ENCODE measurements at regions not wholly inside any gene's neighbourhood (a gene's known extent, or its start where the extent isn't known, plus 50 kb on each side); places are given as distances from the start of the nearest gene placed in this dataset.

- no peaks in the 10 kb centered on the region for H3K27me3 ChIP-seq (replicated peaks; ENCODE audit: insufficient read depth, low read depth, low read length, poor library complexity)
Observed at GRCh38 chr1:169020684-169021083, 85.8 kb upstream of the ATP1B1 start.

GRCh38 chr1:169022648-169023047 lies 83.8 kb upstream of the ATP1B1 start:
- BruUV-seq (replicated peaks), result no TSS peak

More at GRCh38 chr1:169020684-169021083, 85.8 kb upstream of the ATP1B1 start:
- ChIA-PET CTCF (no interaction called here), POLR2A (ENCODE audit: low non-redundant PET) (no interaction called here)
- no peak for DNase-seq (ENCODE audit: low spot score)
- TF ChIP-seq CTCF (conservative IDR thresholded peaks at IDR 0.05; ENCODE audit: low read depth, low read length) (no peak), EZH2 (IDR thresholded peaks at IDR 0.05; ENCODE audit: borderline replicate concordance, low read depth, low read length, poor library complexity, severe bottlenecking) (no peak)
- H3K4me3 ChIP-seq (ENCODE audit: low read depth, low read length, poor library complexity, severe bottlenecking), result no peak overlapping the region
- H3K27ac ChIP-seq (ENCODE audit: low read depth, low read length, poor library complexity, severe bottlenecking), result no peak overlapping the region
- no peaks in the 10 kb centered on the region for H3K36me3 ChIP-seq (ENCODE audit: insufficient read depth, low read length, poor library complexity, severe bottlenecking)
- intact Hi-C loops (cut with micrococcal nuclease; ENCODE audit: unreplicated experiment), result no loop called here
- H3K4me1 ChIP-seq (ENCODE audit: insufficient read depth, low read length, poor library complexity, severe bottlenecking), result no peaks in the 10 kb centered on the region
- no TSS peak for BruUV-seq (replicated peaks)
- no peaks in the 10 kb centered on the region for H3K9me3 ChIP-seq (ENCODE audit: low read depth, low read length, poor library complexity, severe bottlenecking)

GRCh38 chr1:169024255-169024654 lies 82.2 kb upstream of the ATP1B1 start:
- H3K27me3 ChIP-seq (replicated peaks; ENCODE audit: insufficient read depth, low read depth, low read length, poor library complexity), result no peaks in the 10 kb centered on the region
- no peak for DNase-seq (ENCODE audit: low spot score)
- no peaks in the 10 kb centered on the region for H3K9me3 ChIP-seq (ENCODE audit: low read depth, low read length, poor library complexity, severe bottlenecking)
- intact Hi-C loops (cut with micrococcal nuclease; ENCODE audit: unreplicated experiment), result no loop called here
- H3K36me3 ChIP-seq (ENCODE audit: insufficient read depth, low read length, poor library complexity, severe bottlenecking), result no peaks in the 10 kb centered on the region
- CTCF ChIA-PET, result no interaction called here
- BruUV-seq (replicated peaks), result no TSS peak
- H3K4me3 ChIP-seq (ENCODE audit: low read depth, low read length, poor library complexity, severe bottlenecking), result no peak overlapping the region
- POLR2A ChIA-PET (ENCODE audit: low non-redundant PET), result no interaction called here
- no peak overlapping the region for H3K27ac ChIP-seq (ENCODE audit: low read depth, low read length, poor library complexity, severe bottlenecking)
- TF ChIP-seq CTCF (conservative IDR thresholded peaks at IDR 0.05; ENCODE audit: low read depth, low read length) (no peak), EZH2 (IDR thresholded peaks at IDR 0.05; ENCODE audit: borderline replicate concordance, low read depth, low read length, poor library complexity, severe bottlenecking) (no peak)
- H3K4me1 ChIP-seq (ENCODE audit: insufficient read depth, low read length, poor library complexity, severe bottlenecking), result no peaks in the 10 kb centered on the region

More at GRCh38 chr1:169022648-169023047, 83.8 kb upstream of the ATP1B1 start:
- no peaks in the 10 kb centered on the region for H3K9me3 ChIP-seq (ENCODE audit: low read depth, low read length, poor library complexity, severe bottlenecking)
- TF ChIP-seq CTCF (conservative IDR thresholded peaks at IDR 0.05; ENCODE audit: low read depth, low read length) (no peak), EZH2 (IDR thresholded peaks at IDR 0.05; ENCODE audit: borderline replicate concordance, low read depth, low read length, poor library complexity, severe bottlenecking) (no peak)
- H3K36me3 ChIP-seq (ENCODE audit: insufficient read depth, low read length, poor library complexity, severe bottlenecking), result no peaks in the 10 kb centered on the region
- DNase-seq (ENCODE audit: low spot score), result no peak
- H3K4me3 ChIP-seq (ENCODE audit: low read depth, low read length, poor library complexity, severe bottlenecking), result no peak overlapping the region
- CTCF ChIA-PET, result no interaction called here
- H3K27me3 ChIP-seq (replicated peaks; ENCODE audit: insufficient read depth, low read depth, low read length, poor library complexity), result no peaks in the 10 kb centered on the region
- H3K4me1 ChIP-seq (ENCODE audit: insufficient read depth, low read length, poor library complexity, severe bottlenecking), result no peaks in the 10 kb centered on the region
- POLR2A ChIA-PET (ENCODE audit: low non-redundant PET), result no interaction called here
- intact Hi-C loops (cut with micrococcal nuclease; ENCODE audit: unreplicated experiment), result no loop called here
- no peak overlapping the region for H3K27ac ChIP-seq (ENCODE audit: low read depth, low read length, poor library complexity, severe bottlenecking)
